ENCODE measurements at regions not wholly inside any gene's neighbourhood (a gene's known extent, or its start where the extent isn't known, plus 50 kb on each side); places are given as distances from the start of the nearest gene placed in this dataset.
"Not testable (repeated sequence)": the region's sequence is repeated elsewhere in the genome, so short reads cannot be mapped to it uniquely, and the experiment has no call there.

DNA sequence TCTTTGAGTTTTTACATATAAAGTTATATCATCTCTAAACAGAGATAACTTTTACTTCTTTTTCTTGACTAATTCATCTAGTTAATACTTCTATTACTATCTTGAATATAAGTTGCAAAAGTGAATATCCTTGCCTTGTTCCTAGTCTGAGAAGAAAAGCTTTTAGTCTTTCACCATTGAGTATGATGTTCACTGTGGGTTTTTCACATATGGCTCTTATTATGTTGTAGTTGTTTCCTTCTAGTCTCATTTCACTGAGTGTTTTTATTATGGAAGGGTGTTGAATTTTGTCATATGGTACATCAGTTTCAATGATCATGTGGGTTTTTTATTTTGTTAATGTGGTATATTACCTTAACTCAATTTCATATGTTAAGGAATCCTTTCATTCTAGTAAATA, 488.3 kb downstream of the COL12A1 start:
- TF ChIP-seq, protein P1, sequence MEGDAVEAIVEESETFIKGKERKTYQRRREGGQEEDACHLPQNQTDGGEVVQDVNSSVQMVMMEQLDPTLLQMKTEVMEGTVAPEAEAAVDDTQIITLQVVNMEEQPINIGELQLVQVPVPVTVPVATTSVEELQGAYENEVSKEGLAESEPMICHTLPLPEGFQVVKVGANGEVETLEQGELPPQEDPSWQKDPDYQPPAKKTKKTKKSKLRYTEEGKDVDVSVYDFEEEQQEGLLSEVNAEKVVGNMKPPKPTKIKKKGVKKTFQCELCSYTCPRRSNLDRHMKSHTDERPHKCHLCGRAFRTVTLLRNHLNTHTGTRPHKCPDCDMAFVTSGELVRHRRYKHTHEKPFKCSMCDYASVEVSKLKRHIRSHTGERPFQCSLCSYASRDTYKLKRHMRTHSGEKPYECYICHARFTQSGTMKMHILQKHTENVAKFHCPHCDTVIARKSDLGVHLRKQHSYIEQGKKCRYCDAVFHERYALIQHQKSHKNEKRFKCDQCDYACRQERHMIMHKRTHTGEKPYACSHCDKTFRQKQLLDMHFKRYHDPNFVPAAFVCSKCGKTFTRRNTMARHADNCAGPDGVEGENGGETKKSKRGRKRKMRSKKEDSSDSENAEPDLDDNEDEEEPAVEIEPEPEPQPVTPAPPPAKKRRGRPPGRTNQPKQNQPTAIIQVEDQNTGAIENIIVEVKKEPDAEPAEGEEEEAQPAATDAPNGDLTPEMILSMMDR (IDR thresholded peaks at IDR 0.05; ENCODE audit: borderline replicate concordance, control extremely low read depth, extremely low read depth, insufficient read depth, missing control alignments): no peak
- no peak for DNase-seq (ENCODE audit: low spot score)
- in situ Hi-C loops (cut with MboI; ENCODE audit: low sequenced_read_pairs, unreplicated experiment): no loop called here

DNA sequence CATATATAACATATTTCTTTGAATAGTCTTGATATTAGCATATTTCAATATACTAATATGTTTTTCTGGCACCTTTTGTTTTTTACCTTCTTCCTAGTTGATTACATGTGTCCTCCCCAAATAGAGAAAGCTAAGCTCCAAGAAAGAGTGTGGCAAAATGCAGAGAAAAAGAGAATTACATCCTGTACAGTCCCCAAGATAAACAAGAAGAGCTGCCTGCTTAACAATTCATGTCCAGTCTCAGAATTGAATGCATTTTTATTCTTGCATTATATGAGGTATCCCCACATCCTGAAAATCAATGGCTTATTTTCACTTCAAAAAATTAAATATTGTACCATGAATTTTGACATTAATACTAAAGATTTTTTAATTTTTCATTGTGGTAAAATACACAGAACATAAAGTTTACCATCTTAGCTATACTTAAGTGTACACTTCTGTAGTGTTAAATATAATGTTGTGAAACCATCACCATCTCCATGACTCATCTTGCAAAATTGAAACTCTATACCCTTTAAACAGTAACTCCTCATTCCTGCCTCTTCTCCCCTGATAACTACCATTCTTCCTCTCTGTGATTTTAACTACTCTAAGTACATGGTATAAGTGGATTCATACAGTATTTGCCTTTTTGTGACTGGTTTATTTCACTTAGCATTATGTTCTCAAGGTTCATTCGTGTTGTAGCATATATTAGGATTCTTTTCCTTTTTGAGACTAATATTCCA, 490.3 kb downstream of the COL12A1 start:
- no peak for DNase-seq (ENCODE audit: low spot score)
- TF ChIP-seq, protein P1 (IDR thresholded peaks at IDR 0.05; ENCODE audit: borderline replicate concordance, control extremely low read depth, extremely low read depth, insufficient read depth, missing control alignments): no peak
- in situ Hi-C loops (cut with MboI; ENCODE audit: low sequenced_read_pairs, unreplicated experiment): no loop called here

DNA sequence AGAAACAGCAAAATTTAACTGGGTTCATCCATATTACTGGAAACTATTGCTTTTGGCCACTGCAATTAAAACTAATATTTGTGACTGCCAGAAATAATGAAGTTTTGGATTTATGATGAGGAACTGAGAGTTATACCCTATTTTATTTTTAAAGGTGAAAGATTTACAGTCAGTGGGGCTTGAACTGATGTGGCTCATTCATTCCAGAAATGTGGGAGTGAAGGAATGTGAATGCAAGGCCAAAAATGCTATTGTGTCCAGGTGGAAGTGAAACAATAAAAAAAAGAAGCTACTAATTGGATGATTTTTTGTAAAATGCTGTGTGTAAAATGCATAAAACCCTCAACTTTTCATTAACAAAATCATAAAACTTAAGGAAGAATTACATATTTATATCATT, 491.9 kb downstream of the COL12A1 start:
- in situ Hi-C loops (cut with MboI; ENCODE audit: low sequenced_read_pairs, unreplicated experiment): no loop called here
- TF ChIP-seq, protein P1 (IDR thresholded peaks at IDR 0.05; ENCODE audit: borderline replicate concordance, control extremely low read depth, extremely low read depth, insufficient read depth, missing control alignments): no peak
- no peak for DNase-seq (ENCODE audit: low spot score)

- in situ Hi-C loops (cut with MboI; ENCODE audit: low sequenced_read_pairs, unreplicated experiment): no loop called here
- TF ChIP-seq, protein P1 (IDR thresholded peaks at IDR 0.05; ENCODE audit: borderline replicate concordance, control extremely low read depth, extremely low read depth, insufficient read depth, missing control alignments): no peak
- no peak for DNase-seq (ENCODE audit: low spot score)
Observed at GRCh38 chr6:74705451-74705850, 500.4 kb downstream of the COL12A1 start.

GRCh38 chr6:74704540-74704939, 501.3 kb downstream of the COL12A1 start:
- in situ Hi-C loops (cut with MboI; ENCODE audit: low sequenced_read_pairs, unreplicated experiment); DNase-seq (ENCODE audit: low spot score): not testable (repeated sequence)

GRCh38 chr6:74690365-74690764, 515.5 kb downstream of the COL12A1 start:
- TF ChIP-seq, protein P1 (IDR thresholded peaks at IDR 0.05; ENCODE audit: borderline replicate concordance, control extremely low read depth, extremely low read depth, insufficient read depth, missing control alignments): no peak
- no peak for DNase-seq (ENCODE audit: low spot score)
- in situ Hi-C loops (cut with MboI; ENCODE audit: low sequenced_read_pairs, unreplicated experiment): no loop called here

- TF ChIP-seq, protein P1 (IDR thresholded peaks at IDR 0.05; ENCODE audit: borderline replicate concordance, control extremely low read depth, extremely low read depth, insufficient read depth, missing control alignments): no peak
- in situ Hi-C loops (cut with MboI; ENCODE audit: low sequenced_read_pairs, unreplicated experiment): no loop called here
- no peak for DNase-seq (ENCODE audit: low spot score)
Observed at GRCh38 chr6:74689601-74690000, 516.3 kb downstream of the COL12A1 start.

Measured in GM13976 (cell line).